ENCODE measurements at regions not wholly inside any gene's neighbourhood (a gene's known extent, or its start where the extent isn't known, plus 50 kb on each side); places are given as distances from the start of the nearest gene placed in this dataset.

DNA sequence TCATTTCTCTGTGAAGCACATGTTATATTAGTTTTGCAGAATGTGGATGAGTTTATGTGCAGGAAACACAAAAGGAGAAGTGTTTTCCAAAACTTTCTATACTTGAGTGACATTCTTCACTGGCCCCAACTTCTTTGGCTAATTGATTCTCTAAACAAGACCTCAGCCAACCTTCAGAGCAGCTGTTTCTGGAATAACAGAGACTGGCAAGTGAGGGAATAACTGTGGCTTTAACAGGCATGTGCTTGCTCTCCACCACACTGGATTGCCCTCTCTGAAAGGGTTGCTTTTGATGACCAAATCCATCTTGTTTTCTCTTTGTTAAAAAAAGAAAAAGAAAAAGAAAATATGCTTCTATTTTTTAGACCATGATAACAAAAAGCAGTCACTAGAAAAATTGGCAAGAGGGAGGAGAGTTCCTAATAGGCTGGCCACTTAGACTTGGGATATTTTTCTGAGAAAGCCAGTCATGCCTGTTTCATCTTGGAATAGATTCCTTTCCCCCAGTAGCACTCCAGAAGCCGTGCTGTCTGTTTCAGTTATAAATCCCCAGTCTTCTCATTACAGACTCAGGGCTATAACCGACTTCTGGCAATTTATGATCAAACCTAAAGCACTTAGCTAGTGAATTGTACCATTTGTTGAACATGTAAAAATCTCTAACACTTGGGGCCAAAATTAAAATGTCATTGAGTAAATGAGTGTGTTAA is 295.0 kb upstream of the NR3C2 start:
- TF ChIP-seq, protein P1, sequence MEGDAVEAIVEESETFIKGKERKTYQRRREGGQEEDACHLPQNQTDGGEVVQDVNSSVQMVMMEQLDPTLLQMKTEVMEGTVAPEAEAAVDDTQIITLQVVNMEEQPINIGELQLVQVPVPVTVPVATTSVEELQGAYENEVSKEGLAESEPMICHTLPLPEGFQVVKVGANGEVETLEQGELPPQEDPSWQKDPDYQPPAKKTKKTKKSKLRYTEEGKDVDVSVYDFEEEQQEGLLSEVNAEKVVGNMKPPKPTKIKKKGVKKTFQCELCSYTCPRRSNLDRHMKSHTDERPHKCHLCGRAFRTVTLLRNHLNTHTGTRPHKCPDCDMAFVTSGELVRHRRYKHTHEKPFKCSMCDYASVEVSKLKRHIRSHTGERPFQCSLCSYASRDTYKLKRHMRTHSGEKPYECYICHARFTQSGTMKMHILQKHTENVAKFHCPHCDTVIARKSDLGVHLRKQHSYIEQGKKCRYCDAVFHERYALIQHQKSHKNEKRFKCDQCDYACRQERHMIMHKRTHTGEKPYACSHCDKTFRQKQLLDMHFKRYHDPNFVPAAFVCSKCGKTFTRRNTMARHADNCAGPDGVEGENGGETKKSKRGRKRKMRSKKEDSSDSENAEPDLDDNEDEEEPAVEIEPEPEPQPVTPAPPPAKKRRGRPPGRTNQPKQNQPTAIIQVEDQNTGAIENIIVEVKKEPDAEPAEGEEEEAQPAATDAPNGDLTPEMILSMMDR (IDR thresholded peaks at IDR 0.05 in 4 of 5, conservative IDR thresholded peaks at IDR 0.05 in 1 of 5), result no peak
- TF ChIP-seq POLR2A (IDR thresholded peaks at IDR 0.05), result no peak

Data from gastrocnemius medialis (tissue), 4 donors.